Neural crest cell (in vitro differentiated cells): ENCODE measurements at regions not wholly inside any gene's neighbourhood (a gene's known extent, or its start where the extent isn't known, plus 50 kb on each side); places are given as distances from the start of the nearest gene placed in this dataset.

Experiments used
- DNase-seq: peaks from one replicate; pipeline ENCODE4 v3.0.0; 2021; ENCODE audit warnings: low read depth, mixed read lengths, low spot score
- H3K27ac Mint-ChIP-seq: one replicate; pipeline ENCODE4 v1.8.0; 2021; ENCODE audit warnings: mild to moderate bottlenecking, mixed read lengths; ENCODE audit not compliant: unreplicated experiment
- H3K27me3 Mint-ChIP-seq: 2 replicates; pipeline ENCODE4 v1.8.0; 2021; ENCODE audit warnings: low read depth, mild to moderate bottlenecking, mixed read lengths
- H3K36me3 Mint-ChIP-seq: 2 replicates; pipeline ENCODE4 v1.8.0; 2021; ENCODE audit warnings: low read depth, mild to moderate bottlenecking, mixed read lengths
- H3K4me1 Mint-ChIP-seq: 2 replicates; pipeline ENCODE4 v1.8.0; 2021; ENCODE audit warnings: mixed read lengths
- H3K4me3 Mint-ChIP-seq: one replicate; pipeline ENCODE4 v1.8.0; 2021; ENCODE audit warnings: mild to moderate bottlenecking, mixed read lengths
- H3K9me3 Mint-ChIP-seq: 2 replicates; pipeline ENCODE4 v1.8.0; 2021; ENCODE audit warnings: mixed read lengths
- CTCF ChIP-seq: fragments of 200-600 bp; sonication (generic); conservative IDR thresholded peaks from 2 replicates; pipeline ENCODE4 v1.5.0; 2021; ENCODE audit warnings: antibody characterized with exemption, mild to moderate bottlenecking

GRCh38 chr4:165548702-165549101 lies 169.9 kb downstream of the CPE start:
- H3K4me3 Mint-ChIP-seq: no peak overlapping the region
- H3K27me3 Mint-ChIP-seq: no peaks in the 10 kb centered on the region
- H3K27ac Mint-ChIP-seq: no peak overlapping the region
- TF ChIP-seq CTCF: no peak
- H3K4me1 Mint-ChIP-seq: no peaks in the 10 kb centered on the region
- peaks cover 4% of the 10 kb centered on the region for H3K36me3 Mint-ChIP-seq
- DNase-seq: no peak
- peaks cover 6% of the 10 kb centered on the region for H3K9me3 Mint-ChIP-seq

GRCh38 chr4:165553221-165553810 lies 174.5 kb downstream of the CPE start:
- no peaks in the 10 kb centered on the region for H3K4me1 Mint-ChIP-seq
- no peak overlapping the region for H3K27ac Mint-ChIP-seq
- H3K27me3 Mint-ChIP-seq: no peaks in the 10 kb centered on the region
- no peak for DNase-seq
- no peak overlapping the region for H3K4me3 Mint-ChIP-seq
- no peak for TF ChIP-seq CTCF
- no peaks in the 10 kb centered on the region for H3K36me3 Mint-ChIP-seq
- H3K9me3 Mint-ChIP-seq: no peaks in the 10 kb centered on the region

- no peak for TF ChIP-seq CTCF
- Mint-ChIP-seq H3K4me3 (no peak overlapping the region), H3K27me3 (no peaks in the 10 kb centered on the region), H3K36me3 (no peaks in the 10 kb centered on the region), H3K27ac (no peak overlapping the region), H3K4me1 (no peaks in the 10 kb centered on the region), H3K9me3 (peaks cover under 1% of the 10 kb centered on the region)
- no peak for DNase-seq
Measured at GRCh38 chr4:165555302-165555701, 176.5 kb downstream of the CPE start.

- no peak for DNase-seq
- no peaks in the 10 kb centered on the region for H3K4me1 Mint-ChIP-seq
- TF ChIP-seq CTCF: no peak
- H3K27me3 Mint-ChIP-seq: no peaks in the 10 kb centered on the region
- peaks cover 6% of the 10 kb centered on the region for H3K36me3 Mint-ChIP-seq
- peaks cover 6% of the 10 kb centered on the region for H3K9me3 Mint-ChIP-seq
- H3K4me3 Mint-ChIP-seq: no peak overlapping the region
- no peak overlapping the region for H3K27ac Mint-ChIP-seq
Measured at GRCh38 chr4:165556383-165556782, 177.6 kb downstream of the CPE start.

GRCh38 chr4:165560941-165561340 lies 182.1 kb downstream of the CPE start:
- H3K27ac Mint-ChIP-seq: no peak overlapping the region
- no peaks in the 10 kb centered on the region for H3K4me1 Mint-ChIP-seq
- DNase-seq: no peak
- no peak overlapping the region for H3K4me3 Mint-ChIP-seq
- H3K27me3 Mint-ChIP-seq: no peaks in the 10 kb centered on the region
- peaks cover 12% of the 10 kb centered on the region for H3K9me3 Mint-ChIP-seq
- no peak for TF ChIP-seq CTCF
- H3K36me3 Mint-ChIP-seq: peaks cover 6% of the 10 kb centered on the region

- peaks cover 6% of the 10 kb centered on the region for H3K36me3 Mint-ChIP-seq
- no peaks in the 10 kb centered on the region for H3K27me3 Mint-ChIP-seq
- H3K4me1 Mint-ChIP-seq: no peaks in the 10 kb centered on the region
- no peak overlapping the region for H3K4me3 Mint-ChIP-seq
- no peak for DNase-seq
- H3K9me3 Mint-ChIP-seq: peaks cover 12% of the 10 kb centered on the region
- TF ChIP-seq CTCF: no peak
- no peak overlapping the region for H3K27ac Mint-ChIP-seq
Measured at GRCh38 chr4:165563851-165564250, 185.0 kb downstream of the CPE start.
